Stomach (tissue), 8 donors: ENCODE measurements at regions not wholly inside any gene's neighbourhood (a gene's known extent, or its start where the extent isn't known, plus 50 kb on each side); places are given as distances from the start of the nearest gene placed in this dataset.

ENCODE experiments used
- DNase-seq, 2 donors: peaks; one replicate each; pipeline versions ENCODE4 v3.0.0 to v3.0.0-alpha.2; 2013 to 2019
- H3K27ac ChIP-seq, 5 donors: fragments of 200-600 bp in 4 of 5; sonication (generic) in 4 of 5; one replicate each; pipeline ENCODE4 v1.5.1; 2013 to 2019; ENCODE audit warnings: mild to moderate bottlenecking in 1 of 5, moderate library complexity in 1 of 5
- H3K27me3 ChIP-seq, 3 donors: fragments of 200-600 bp; sonication (generic); one replicate each; pipeline ENCODE4 v1.5.1; 2017 to 2019; ENCODE audit warnings: mixed run types in 1 of 3
- H3K36me3 ChIP-seq, 4 donors: fragments of 200-600 bp; sonication (generic); 1 replicate in 3 of 4; 2 replicates in 1 of 4; pipeline ENCODE4 v1.5.1; 2016 to 2019
- H3K4me1 ChIP-seq, 4 donors: fragments of 200-600 bp; sonication (generic); one replicate each; pipeline ENCODE4 v1.5.1; 2016 to 2019
- H3K4me3 ChIP-seq, 4 donors: fragments of 200-600 bp; sonication (generic) in 3 of 4; one replicate each; pipeline ENCODE4 v1.5.1; 2016 to 2019; ENCODE audit warnings: mild to moderate bottlenecking in 1 of 4
- H3K9me3 ChIP-seq, 4 donors: fragments of 200-600 bp; sonication (generic); one replicate each; pipeline ENCODE4 v1.5.1; 2016 to 2019
- EP300 ChIP-seq: sonication (generic); formaldehyde crosslinking; IDR thresholded peaks from one replicate; pipeline ENCODE4 v1.6.1; 2017; ENCODE audit warnings: antibody characterized with exemption
- POLR2A ChIP-seq, 4 donors: fragments of 450-650 bp; IDR thresholded peaks; one replicate each; pipeline ENCODE4 v1.6.1; 2016; ENCODE audit warnings: antibody characterized with exemption in 4 of 4, control low read depth in 2 of 4, mild to moderate bottlenecking in 1 of 4, moderate library complexity in 1 of 4
- POLR2AphosphoS5 ChIP-seq, 3 donors: sonication (generic); formaldehyde crosslinking; IDR thresholded peaks; one replicate each; pipeline ENCODE4 v1.6.1; 2016; ENCODE audit warnings: antibody characterized with exemption in 3 of 3
- WGBS, 5 donors: extraction: QIAGEN DNeasy Blood & Tissue Kit in 3 of 5; methylation state at CpG; one replicate each; pipeline versions ENCODE4 v1.1.5 to v1.1.7; 2013 to 2018; 5-methylcytosine and 5-hydroxymethylcytosine counted together
- intact Hi-C: fragments of 100-400 bp; cut with DNase I; formaldehyde crosslinking; loops from one replicate; pipeline ENCODE4 v1.15.1; 2023; ENCODE audit warnings: low total_unique reads
- TF ChIP-seq, protein P1 (sequence below), 7 experiments: fragments of 450-650 bp in 4 of 7; fragments of 200-600 bp in 3 of 7; sonication (generic) in 3 of 7; IDR thresholded peaks; one replicate each; pipeline ENCODE4 v1.5.1; 2016 to 2019; ENCODE audit warnings: antibody characterized with exemption in 7 of 7, control low read depth in 2 of 7, mild to moderate bottlenecking in 1 of 7
- donor health status: healthy with polysubstance abuse.
- donor health status: Bipolar disorder and iron deficiency.
- donor health status: healthy.

DNA sequence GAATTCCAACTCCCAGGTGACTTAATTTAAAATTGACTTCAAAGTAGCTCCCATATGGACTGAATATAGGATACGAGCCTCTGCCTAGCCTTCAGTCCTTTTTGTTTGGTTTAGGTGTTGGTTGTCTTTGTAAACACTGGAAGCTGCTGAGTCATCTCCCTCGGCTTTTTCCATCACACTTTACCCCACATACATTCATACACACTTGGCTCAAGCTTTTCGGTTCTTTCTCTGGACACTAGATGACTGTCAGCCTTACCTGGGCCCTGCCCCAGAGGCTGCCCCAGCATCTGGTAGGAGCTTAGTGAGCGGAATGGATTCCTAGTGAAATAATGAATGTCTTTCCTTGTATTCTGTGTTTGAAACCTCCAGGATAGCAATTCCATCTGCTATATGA lies 201.5 kb upstream of the IL12A start:
- TF ChIP-seq POLR2A (IDR thresholded peaks at IDR 0.05) (no peak), EP300 (no peak), POLR2AphosphoS5 (IDR thresholded peaks at IDR 0.05) (no peak)
- TF ChIP-seq, protein P1, sequence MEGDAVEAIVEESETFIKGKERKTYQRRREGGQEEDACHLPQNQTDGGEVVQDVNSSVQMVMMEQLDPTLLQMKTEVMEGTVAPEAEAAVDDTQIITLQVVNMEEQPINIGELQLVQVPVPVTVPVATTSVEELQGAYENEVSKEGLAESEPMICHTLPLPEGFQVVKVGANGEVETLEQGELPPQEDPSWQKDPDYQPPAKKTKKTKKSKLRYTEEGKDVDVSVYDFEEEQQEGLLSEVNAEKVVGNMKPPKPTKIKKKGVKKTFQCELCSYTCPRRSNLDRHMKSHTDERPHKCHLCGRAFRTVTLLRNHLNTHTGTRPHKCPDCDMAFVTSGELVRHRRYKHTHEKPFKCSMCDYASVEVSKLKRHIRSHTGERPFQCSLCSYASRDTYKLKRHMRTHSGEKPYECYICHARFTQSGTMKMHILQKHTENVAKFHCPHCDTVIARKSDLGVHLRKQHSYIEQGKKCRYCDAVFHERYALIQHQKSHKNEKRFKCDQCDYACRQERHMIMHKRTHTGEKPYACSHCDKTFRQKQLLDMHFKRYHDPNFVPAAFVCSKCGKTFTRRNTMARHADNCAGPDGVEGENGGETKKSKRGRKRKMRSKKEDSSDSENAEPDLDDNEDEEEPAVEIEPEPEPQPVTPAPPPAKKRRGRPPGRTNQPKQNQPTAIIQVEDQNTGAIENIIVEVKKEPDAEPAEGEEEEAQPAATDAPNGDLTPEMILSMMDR (IDR thresholded peaks at IDR 0.05), result no peak
- WGBS, 5 donors, result 28 to 43% (median 38%) methylated on average over 4 of the region's 4 CpGs
- Histone ChIP-seq H3K27ac (peak overlapping the region in 4 of 5 donors; percentile 39 to 86 (median 57)), H3K9me3 (no peaks in the 10 kb centered on the region), H3K4me1 (peaks cover 3 to 73% (median 37%) of the 10 kb centered on the region in 4 donors), H3K27me3 (no peaks in the 10 kb centered on the region), H3K4me3 (no peak overlapping the region), H3K36me3 (no peaks in the 10 kb centered on the region)
- intact Hi-C loops, result no loop called here
- DNase-seq, result peak in 1 of 2 donors; percentile 23

GRCh38 chr3:159787794-159788205 lies 200.8 kb upstream of the IL12A start:
- TF ChIP-seq, protein P1 (IDR thresholded peaks at IDR 0.05), result no peak
- TF ChIP-seq EP300, result no peak
- TF ChIP-seq POLR2AphosphoS5 (IDR thresholded peaks at IDR 0.05), result no peak
- TF ChIP-seq POLR2A (IDR thresholded peaks at IDR 0.05), result no peak
- Histone ChIP-seq H3K27ac (peak overlapping the region in 4 of 5 donors; percentile 39 to 86 (median 57)), H3K27me3 (no peaks in the 10 kb centered on the region), H3K36me3 (no peaks in the 10 kb centered on the region), H3K9me3 (no peaks in the 10 kb centered on the region), H3K4me3 (no peak overlapping the region), H3K4me1 (peaks cover 3 to 69% (median 39%) of the 10 kb centered on the region in 4 donors)
- WGBS, 5 donors, result 31 to 44% (median 34%) methylated on average over 5 of the region's 5 CpGs
- intact Hi-C loops, result no loop called here
- no peak for DNase-seq

DNA sequence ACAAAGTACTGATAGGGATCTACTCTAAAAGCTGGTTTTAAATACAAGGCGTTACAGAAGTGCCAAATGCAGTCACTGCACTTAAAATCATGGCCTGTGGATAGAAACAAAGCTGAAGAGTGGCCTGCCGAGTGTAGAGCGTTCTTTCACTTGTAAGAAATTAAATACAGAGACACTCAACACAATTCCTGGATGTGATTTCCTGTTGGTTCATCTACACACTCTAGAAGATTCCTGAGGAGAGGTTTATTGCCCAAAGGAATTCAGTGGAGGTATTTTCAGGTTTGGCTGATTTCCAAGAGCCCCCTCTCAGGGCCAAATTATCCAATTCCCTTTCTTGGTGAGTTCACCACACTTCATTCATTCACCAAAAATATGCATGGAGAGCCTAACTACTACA lies 200.3 kb upstream of the IL12A start:
- DNase-seq, result no peak
- Histone ChIP-seq H3K27me3 (no peaks in the 10 kb centered on the region), H3K36me3 (no peaks in the 10 kb centered on the region), H3K9me3 (no peaks in the 10 kb centered on the region), H3K4me1 (peaks cover 3 to 68% (median 38%) of the 10 kb centered on the region in 4 donors), H3K4me3 (no peak overlapping the region), H3K27ac (peak overlapping the region in 4 of 5 donors; percentile 39 to 86 (median 57))
- WGBS, 5 donors, result 64 to 71% (median 71%) methylated on average over 3 of the region's 3 CpGs
- intact Hi-C loops, result no loop called here
- TF ChIP-seq EP300 (no peak), POLR2AphosphoS5 (IDR thresholded peaks at IDR 0.05) (no peak), POLR2A (IDR thresholded peaks at IDR 0.05) (no peak)
- TF ChIP-seq, protein P1 (IDR thresholded peaks at IDR 0.05), result no peak

DNA sequence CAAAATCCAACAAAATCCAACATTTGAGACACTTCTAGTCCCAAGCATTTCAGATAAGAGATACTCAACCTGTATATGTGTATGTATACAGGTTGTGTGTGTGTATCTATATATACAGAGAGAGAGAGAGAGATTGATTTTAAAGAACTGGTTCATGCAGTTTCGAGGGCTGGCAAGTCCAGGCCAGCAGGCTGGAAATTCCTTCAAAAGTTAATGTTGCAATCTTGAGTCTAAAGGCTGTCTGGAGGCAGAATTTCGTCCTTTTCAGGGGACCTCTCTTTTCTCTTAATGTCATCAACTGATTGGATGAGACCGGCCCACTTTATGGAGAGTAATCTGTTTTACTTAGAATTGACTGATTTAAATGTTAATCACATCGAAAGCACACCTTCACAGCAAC lies 199.6 kb upstream of the IL12A start:
- H3K4me1 ChIP-seq, result peaks cover 3 to 65% (median 38%) of the 10 kb centered on the region in 4 donors
- H3K9me3 ChIP-seq, result no peaks in the 10 kb centered on the region
- no peak overlapping the region for H3K4me3 ChIP-seq
- no peak for DNase-seq
- 72 to 89% (median 80%) methylated on average over 4 of the region's 4 CpGs for WGBS, 5 donors
- H3K36me3 ChIP-seq, result no peaks in the 10 kb centered on the region
- intact Hi-C loops, result no loop called here
- H3K27ac ChIP-seq, result peak overlapping the region in 3 of 5 donors; percentile 13 to 86 (median 39)
- no peaks in the 10 kb centered on the region for H3K27me3 ChIP-seq
- no peak for TF ChIP-seq EP300
- TF ChIP-seq, protein P1 (IDR thresholded peaks at IDR 0.05), result no peak
- TF ChIP-seq POLR2A (IDR thresholded peaks at IDR 0.05), result no peak
